GM23338 (cell line): ENCODE measurements at regions not wholly inside any gene's neighbourhood (a gene's known extent, or its start where the extent isn't known, plus 50 kb on each side); places are given as distances from the start of the nearest gene placed in this dataset.

Experiments
- ATAC-seq: fragments of 200-7000 bp; cut with Tn5 transposase; 3 replicates; pipeline ENCODE4 v1.9.1; 2020
- DNase-seq: peaks from one replicate; pipeline ENCODE4 v3.0.0-alpha.2; 2015; ENCODE audit warnings: low spot score
- H2AFZ ChIP-seq: fragments of 200-600 bp; sonication (generic); 2 replicates; pipeline ENCODE4 v1.8.0; 2016; ENCODE audit warnings: antibody characterized with exemption, mild to moderate bottlenecking, moderate library complexity
- H3F3A ChIP-seq: fragments of 200-600 bp; sonication (generic); replicated peaks from 2 replicates; pipeline ENCODE4 v1.8.0; 2017; ENCODE audit warnings: antibody characterized with exemption, mixed run types, low read depth
- H3K27ac ChIP-seq: fragments of 200-600 bp; sonication (generic); 2 replicates; pipeline ENCODE4 v1.6.1; 2016; ENCODE audit warnings: low read depth
- H3K27me3 ChIP-seq: fragments of 200-600 bp; sonication (generic); 2 replicates; pipeline ENCODE4 v1.8.0; 2016; ENCODE audit warnings: mild to moderate bottlenecking, mixed run types, moderate library complexity; ENCODE audit not compliant: insufficient read depth
- H3K36me3 ChIP-seq: fragments of 200-600 bp; sonication (generic); 2 replicates; pipeline ENCODE4 v1.8.0; 2016; ENCODE audit warnings: mild to moderate bottlenecking; ENCODE audit not compliant: insufficient read depth
- H3K4me1 ChIP-seq: fragments of 200-600 bp; sonication (generic); 2 replicates; pipeline ENCODE4 v1.8.0; 2016; ENCODE audit warnings: mild to moderate bottlenecking, moderate library complexity; ENCODE audit not compliant: insufficient read depth
- H3K4me2 ChIP-seq: fragments of 200-600 bp; sonication (generic); 2 replicates; pipeline ENCODE4 v1.7.1; 2017; ENCODE audit warnings: mixed run types
- H3K4me3 ChIP-seq: fragments of 200-600 bp; sonication (generic); 2 replicates; pipeline ENCODE4 v1.6.1; 2016; ENCODE audit warnings: mixed run types
- H3K79me2 ChIP-seq: fragments of 200-600 bp; sonication (generic); replicated peaks from 2 replicates; pipeline ENCODE4 v1.8.0; 2017; ENCODE audit warnings: mild to moderate bottlenecking; ENCODE audit not compliant: insufficient read depth
- H3K9me2 ChIP-seq: fragments of 200-600 bp; sonication (generic); 2 replicates; pipeline ENCODE4 v1.8.0; 2017; ENCODE audit not compliant: insufficient read depth
- H4K20me1 ChIP-seq: fragments of 200-600 bp; sonication (generic); replicated peaks from 2 replicates; pipeline ENCODE4 v1.8.0; 2017; ENCODE audit warnings: mild to moderate bottlenecking; ENCODE audit not compliant: insufficient read depth
- H3K27ac Mint-ChIP-seq: 2 replicates; pipeline ENCODE4 v1.8.0; 2020; ENCODE audit warnings: inconsistent platforms, mild to moderate bottlenecking, moderate library complexity, mixed read lengths
- H3K27me3 Mint-ChIP-seq: 3 replicates; pipeline ENCODE4 v1.8.0; 2022; ENCODE audit warnings: low read depth, mild to moderate bottlenecking, moderate library complexity, mixed read lengths, inconsistent platforms; ENCODE audit not compliant: insufficient read depth, poor library complexity
- H3K36me3 Mint-ChIP-seq: 3 replicates; pipeline ENCODE4 v1.8.0; 2021; ENCODE audit warnings: low read depth, mild to moderate bottlenecking, inconsistent platforms, moderate library complexity, mixed read lengths
- H3K4me1 Mint-ChIP-seq: 3 replicates; pipeline ENCODE4 v1.8.0; 2020; ENCODE audit warnings: mild to moderate bottlenecking, inconsistent platforms, mixed read lengths
- H3K4me3 Mint-ChIP-seq: 3 replicates; pipeline ENCODE4 v1.8.0; 2021; ENCODE audit warnings: moderate library complexity, mild to moderate bottlenecking, inconsistent platforms, mixed read lengths
- H3K9me3 Mint-ChIP-seq: 3 replicates; pipeline ENCODE4 v1.8.0; 2020; ENCODE audit warnings: moderate library complexity, mild to moderate bottlenecking, inconsistent platforms, mixed read lengths
- CREB1 ChIP-seq: fragments of 250-450 bp; sonication (Bioruptor Pico); IDR thresholded peaks from 2 replicates; pipeline ENCODE4 v1.5.0; 2020; ENCODE audit warnings: low read depth, mild to moderate bottlenecking, moderate library complexity
- EZH2 ChIP-seq: fragments of 200-600 bp; sonication (generic); IDR thresholded peaks from one replicate; pipeline ENCODE4 v1.8.0; 2017; ENCODE audit warnings: antibody characterized with exemption, mild to moderate bottlenecking, low read depth; ENCODE audit not compliant: unreplicated experiment
- EZH2phosphoT487 ChIP-seq: fragments of 200-600 bp; sonication (generic); IDR thresholded peaks from one replicate; pipeline ENCODE4 v1.8.1; 2018; ENCODE audit warnings: antibody characterized with exemption; ENCODE audit not compliant: unreplicated experiment
- JUNB ChIP-seq: IDR thresholded peaks from one replicate; pipeline ENCODE4 v1.6.1; 2016; ENCODE audit warnings: antibody characterized with exemption; ENCODE audit not compliant: unreplicated experiment
- NANOG ChIP-seq: IDR thresholded peaks from 2 replicates; pipeline ENCODE4 v1.6.1; 2016; ENCODE audit warnings: antibody characterized with exemption, borderline replicate concordance
- POLR2AphosphoS5 ChIP-seq: IDR thresholded peaks from 2 replicates; pipeline ENCODE4 v1.6.1; 2016; ENCODE audit warnings: antibody characterized with exemption, low read depth
- STAT1 ChIP-seq: IDR thresholded peaks from one replicate; pipeline ENCODE4 v1.6.1; 2016; ENCODE audit warnings: antibody characterized with exemption; ENCODE audit not compliant: unreplicated experiment
- ZNF114 ChIP-seq: fragments of 250-450 bp; sonication (Bioruptor Pico); IDR thresholded peaks from 2 replicates; pipeline ENCODE4 v1.5.0; 2020; ENCODE audit warnings: mild to moderate bottlenecking, moderate library complexity
- ZNF331 ChIP-seq: fragments of 250-450 bp; sonication (Bioruptor Pico); IDR thresholded peaks from 2 replicates; pipeline ENCODE4 v1.5.0; 2020; ENCODE audit warnings: low read depth, mild to moderate bottlenecking, moderate library complexity
- TF ChIP-seq, protein P1 (sequence below): IDR thresholded peaks from one replicate; pipeline ENCODE4 v1.6.1; 2018; ENCODE audit warnings: antibody characterized with exemption; ENCODE audit not compliant: unreplicated experiment
- TF ChIP-seq, protein P2 (sequence below), 2 experiments: fragments of 200-600 bp in 1 of 2; sonication (generic) in 1 of 2; conservative IDR thresholded peaks; 2 replicates each; pipeline versions ENCODE4 v1.5.1 to v1.6.1; 2016 to 2017; ENCODE audit warnings: antibody characterized with exemption in 2 of 2, low read depth in 2 of 2, mild to moderate bottlenecking in 2 of 2, moderate library complexity in 1 of 2
- TF ChIP-seq, protein P3 (sequence below): IDR thresholded peaks from 2 replicates; pipeline ENCODE4 v1.6.1; 2016; ENCODE audit warnings: antibody characterized with exemption

DNA sequence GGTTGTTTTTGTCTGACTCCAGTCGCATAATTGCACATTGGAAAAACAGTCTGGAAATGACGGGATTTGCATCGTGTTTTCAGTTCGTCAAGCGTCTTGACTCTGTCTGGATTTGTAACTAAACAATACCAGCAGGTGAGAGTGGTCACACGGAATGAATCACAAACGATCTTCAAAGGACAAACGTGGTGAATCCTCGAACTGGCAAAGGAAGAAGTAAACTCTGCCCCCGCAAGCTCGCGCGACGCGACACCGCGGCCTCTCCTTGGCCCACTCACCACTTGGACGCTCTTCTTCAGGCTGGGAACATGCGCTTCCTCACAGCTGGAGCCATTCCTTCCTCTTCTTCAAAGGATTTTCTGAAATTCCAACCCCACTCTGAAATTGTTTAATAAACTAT, 352.6 kb downstream of the THBS2 start (continued):
- TF ChIP-seq, protein P1, sequence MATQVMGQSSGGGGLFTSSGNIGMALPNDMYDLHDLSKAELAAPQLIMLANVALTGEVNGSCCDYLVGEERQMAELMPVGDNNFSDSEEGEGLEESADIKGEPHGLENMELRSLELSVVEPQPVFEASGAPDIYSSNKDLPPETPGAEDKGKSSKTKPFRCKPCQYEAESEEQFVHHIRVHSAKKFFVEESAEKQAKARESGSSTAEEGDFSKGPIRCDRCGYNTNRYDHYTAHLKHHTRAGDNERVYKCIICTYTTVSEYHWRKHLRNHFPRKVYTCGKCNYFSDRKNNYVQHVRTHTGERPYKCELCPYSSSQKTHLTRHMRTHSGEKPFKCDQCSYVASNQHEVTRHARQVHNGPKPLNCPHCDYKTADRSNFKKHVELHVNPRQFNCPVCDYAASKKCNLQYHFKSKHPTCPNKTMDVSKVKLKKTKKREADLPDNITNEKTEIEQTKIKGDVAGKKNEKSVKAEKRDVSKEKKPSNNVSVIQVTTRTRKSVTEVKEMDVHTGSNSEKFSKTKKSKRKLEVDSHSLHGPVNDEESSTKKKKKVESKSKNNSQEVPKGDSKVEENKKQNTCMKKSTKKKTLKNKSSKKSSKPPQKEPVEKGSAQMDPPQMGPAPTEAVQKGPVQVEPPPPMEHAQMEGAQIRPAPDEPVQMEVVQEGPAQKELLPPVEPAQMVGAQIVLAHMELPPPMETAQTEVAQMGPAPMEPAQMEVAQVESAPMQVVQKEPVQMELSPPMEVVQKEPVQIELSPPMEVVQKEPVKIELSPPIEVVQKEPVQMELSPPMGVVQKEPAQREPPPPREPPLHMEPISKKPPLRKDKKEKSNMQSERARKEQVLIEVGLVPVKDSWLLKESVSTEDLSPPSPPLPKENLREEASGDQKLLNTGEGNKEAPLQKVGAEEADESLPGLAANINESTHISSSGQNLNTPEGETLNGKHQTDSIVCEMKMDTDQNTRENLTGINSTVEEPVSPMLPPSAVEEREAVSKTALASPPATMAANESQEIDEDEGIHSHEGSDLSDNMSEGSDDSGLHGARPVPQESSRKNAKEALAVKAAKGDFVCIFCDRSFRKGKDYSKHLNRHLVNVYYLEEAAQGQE, result no peak
- TF ChIP-seq, protein P2, sequence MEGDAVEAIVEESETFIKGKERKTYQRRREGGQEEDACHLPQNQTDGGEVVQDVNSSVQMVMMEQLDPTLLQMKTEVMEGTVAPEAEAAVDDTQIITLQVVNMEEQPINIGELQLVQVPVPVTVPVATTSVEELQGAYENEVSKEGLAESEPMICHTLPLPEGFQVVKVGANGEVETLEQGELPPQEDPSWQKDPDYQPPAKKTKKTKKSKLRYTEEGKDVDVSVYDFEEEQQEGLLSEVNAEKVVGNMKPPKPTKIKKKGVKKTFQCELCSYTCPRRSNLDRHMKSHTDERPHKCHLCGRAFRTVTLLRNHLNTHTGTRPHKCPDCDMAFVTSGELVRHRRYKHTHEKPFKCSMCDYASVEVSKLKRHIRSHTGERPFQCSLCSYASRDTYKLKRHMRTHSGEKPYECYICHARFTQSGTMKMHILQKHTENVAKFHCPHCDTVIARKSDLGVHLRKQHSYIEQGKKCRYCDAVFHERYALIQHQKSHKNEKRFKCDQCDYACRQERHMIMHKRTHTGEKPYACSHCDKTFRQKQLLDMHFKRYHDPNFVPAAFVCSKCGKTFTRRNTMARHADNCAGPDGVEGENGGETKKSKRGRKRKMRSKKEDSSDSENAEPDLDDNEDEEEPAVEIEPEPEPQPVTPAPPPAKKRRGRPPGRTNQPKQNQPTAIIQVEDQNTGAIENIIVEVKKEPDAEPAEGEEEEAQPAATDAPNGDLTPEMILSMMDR (conservative IDR thresholded peaks at IDR 0.05; ENCODE audit: low read depth in 2 of 2), result no peak
- no peak for TF ChIP-seq STAT1

DNA sequence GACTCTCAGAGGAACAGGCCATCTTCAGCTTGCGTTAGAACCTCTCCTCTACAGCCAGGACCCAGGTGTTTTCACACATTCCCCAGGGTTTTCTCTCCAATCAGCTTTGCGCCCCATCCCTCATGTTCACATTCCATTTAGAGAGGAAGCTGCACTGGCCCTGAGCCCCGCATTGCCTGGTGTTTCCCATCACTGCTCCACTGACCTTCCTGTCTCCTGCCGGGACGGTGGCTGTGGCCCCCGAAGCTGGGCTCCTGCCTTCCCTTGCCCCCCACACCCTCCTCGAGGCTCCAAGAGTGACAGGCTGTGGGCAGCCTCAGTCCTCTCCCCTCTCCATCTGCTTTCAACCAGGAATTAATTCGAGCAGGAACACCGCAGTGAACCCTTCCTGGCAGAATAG, 357.3 kb downstream of the THBS2 start:
- no peak for ATAC-seq
- no peak overlapping the region for H3K27ac ChIP-seq
- H3K27me3 ChIP-seq, result no peaks in the 10 kb centered on the region
- TF ChIP-seq, protein P2 (conservative IDR thresholded peaks at IDR 0.05; ENCODE audit: low read depth in 2 of 2), result no peak
- TF ChIP-seq NANOG (no peak), EZH2 (no peak), POLR2AphosphoS5 (no peak), EZH2phosphoT487 (no peak), ZNF114 (CRISPR knock-in tag) (no peak), STAT1 (no peak), ZNF331 (no peak), CREB1 (CRISPR knock-in tag) (no peak), JUNB (no peak)
- TF ChIP-seq, protein P1, result no peak
- TF ChIP-seq, protein P3, sequence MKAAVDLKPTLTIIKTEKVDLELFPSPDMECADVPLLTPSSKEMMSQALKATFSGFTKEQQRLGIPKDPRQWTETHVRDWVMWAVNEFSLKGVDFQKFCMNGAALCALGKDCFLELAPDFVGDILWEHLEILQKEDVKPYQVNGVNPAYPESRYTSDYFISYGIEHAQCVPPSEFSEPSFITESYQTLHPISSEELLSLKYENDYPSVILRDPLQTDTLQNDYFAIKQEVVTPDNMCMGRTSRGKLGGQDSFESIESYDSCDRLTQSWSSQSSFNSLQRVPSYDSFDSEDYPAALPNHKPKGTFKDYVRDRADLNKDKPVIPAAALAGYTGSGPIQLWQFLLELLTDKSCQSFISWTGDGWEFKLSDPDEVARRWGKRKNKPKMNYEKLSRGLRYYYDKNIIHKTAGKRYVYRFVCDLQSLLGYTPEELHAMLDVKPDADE, result no peak

More for the DNA sequence above, 357.3 kb downstream of the THBS2 start:
- Histone ChIP-seq H3K4me1 (no peaks in the 10 kb centered on the region), H4K20me1 (no peaks in the 10 kb centered on the region), H3K36me3 (no peaks in the 10 kb centered on the region), H3K79me2 (no peaks in the 10 kb centered on the region), H3K4me2 (no peak overlapping the region), H3F3A (no peaks in the 10 kb centered on the region), H3K9me2 (no peaks in the 10 kb centered on the region), H2AFZ (no peak overlapping the region), H3K4me3 (no peak overlapping the region)
- Mint-ChIP-seq H3K4me1 (peaks cover 9% of the 10 kb centered on the region; the same call in 2 of the 3 replicates), H3K4me3 (no peak overlapping the region), H3K27ac (no peak overlapping the region), H3K36me3 (peaks cover 3% of the 10 kb centered on the region; the same call in 1 of the 3 replicates), H3K27me3 (peaks cover 7% of the 10 kb centered on the region), H3K9me3 (no peaks in the 10 kb centered on the region; the same call in 2 of the 3 replicates)
- DNase-seq, result no peak
